ENCODE measurements at regions not wholly inside any gene's neighbourhood (a gene's known extent, or its start where the extent isn't known, plus 50 kb on each side); places are given as distances from the start of the nearest gene placed in this dataset.
"Not testable (repeated sequence)": the region's sequence is repeated elsewhere in the genome, so short reads cannot be mapped to it uniquely, and the experiment has no call there.

DNA sequence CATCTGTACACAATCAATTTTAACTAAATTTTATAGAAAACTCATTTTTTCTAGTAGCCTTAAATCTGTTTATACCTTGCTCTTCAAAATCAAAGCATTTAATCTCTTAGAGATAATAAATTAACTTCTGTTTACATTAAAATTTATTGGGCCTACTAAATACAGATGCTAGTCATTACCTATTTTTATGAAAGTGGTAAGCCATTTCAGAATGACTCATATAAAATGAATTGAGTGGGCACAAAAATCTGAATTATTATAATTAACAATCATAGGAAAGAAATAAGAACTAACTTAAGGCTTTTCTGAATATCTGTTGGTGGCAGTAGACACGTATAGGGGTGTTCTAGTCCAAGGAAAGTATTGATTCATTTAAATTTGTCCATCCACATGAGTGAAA is 157.9 kb downstream of the KCNJ2 start:
- DNase-seq = no peak

DNA sequence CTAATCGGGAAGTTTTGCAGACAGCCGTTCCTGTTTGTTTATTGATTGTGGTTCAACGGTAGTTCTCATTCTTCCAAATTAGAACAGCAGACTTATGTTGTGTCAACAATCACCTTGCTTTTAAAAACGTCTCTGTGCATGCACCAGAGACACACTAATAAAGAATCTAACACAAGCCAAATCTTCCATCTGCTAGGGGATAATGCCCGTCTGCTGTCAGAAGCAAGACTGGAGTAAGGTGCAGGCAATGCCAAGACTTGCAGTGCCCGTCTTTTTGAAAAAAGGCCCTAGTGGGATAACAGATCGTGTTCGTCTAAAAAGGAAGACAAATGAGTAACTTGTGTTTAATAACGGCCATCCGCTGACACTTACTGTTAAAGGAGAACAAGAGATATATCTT is 158.4 kb downstream of the KCNJ2 start:
- DNase-seq = no peak

DNA sequence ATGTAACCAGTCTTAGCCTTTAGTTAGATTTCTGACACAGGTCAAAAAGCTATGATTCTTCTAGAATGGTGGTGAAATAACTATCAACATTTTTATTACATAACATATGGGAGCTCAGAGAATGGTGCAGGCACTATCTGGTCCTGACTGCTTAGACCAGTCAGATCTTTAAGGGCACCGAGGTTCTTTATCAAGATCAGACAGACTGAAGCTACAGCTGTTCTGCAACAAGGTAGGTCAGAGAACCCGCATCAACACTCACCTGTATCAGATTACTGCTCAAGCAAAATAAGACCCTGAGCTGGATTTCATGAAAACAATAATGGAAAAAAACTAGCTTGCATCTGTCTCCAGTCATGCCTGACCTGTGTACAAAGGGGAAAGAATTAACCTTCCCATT is 160.4 kb downstream of the KCNJ2 start:
- no peak for DNase-seq

DNA sequence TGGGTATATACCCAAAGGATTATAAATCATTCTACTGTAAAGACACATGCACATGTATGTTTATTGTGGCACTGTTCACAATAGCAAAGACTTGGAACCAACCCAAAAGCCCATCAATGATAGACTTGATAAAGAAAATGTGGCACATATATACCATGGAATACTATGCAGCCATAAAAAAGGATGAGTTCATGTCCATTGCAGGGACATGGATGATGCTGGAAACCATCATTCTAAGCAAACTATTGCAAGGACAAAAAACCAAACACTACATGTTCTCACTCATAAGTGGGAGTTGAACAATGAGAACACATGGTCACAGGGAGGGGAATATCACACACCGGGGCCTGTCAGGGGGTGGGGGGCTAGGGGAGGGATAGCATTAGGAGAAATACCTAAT is 161.7 kb downstream of the KCNJ2 start:
- DNase-seq = not testable (repeated sequence)

DNA sequence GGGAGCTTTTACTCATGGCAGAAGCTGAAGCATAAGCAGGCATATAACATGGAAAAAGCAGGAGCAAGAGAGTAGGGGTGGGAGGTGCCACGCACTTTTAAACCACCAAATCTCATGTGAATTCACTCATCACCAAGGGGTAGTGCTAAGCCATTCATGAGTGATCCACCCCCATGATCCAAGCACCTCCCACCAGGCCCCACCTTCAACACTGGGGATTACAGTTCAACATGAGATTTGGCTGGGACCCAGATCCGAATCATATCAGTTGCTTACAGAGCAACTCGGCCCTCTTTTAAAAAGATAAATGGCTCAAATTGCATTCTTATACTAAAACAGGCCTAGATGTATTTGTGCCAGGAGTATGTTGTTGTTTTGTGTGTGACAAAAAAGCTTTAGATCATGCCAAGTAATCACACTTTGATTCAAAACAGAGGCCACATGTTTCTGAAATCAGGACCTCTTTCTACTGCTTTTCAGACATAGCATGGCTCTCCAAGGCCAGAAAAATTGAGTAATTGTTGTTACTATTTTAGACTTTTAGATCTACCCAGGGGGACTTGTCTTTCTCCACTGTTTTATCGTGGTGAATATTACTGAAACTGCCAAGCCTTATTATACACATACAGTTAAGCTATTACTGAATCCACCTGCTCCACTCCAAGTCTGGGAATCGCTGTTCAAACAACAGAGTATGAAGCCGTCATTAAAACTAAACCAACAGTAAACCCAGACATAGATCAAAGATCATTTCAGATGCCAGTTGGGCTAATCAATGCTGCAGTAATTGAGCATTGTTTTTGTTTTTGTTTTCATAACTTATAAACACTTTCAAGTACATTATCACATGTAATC is 163.3 kb downstream of the KCNJ2 start:
- no peak for DNase-seq

DNA sequence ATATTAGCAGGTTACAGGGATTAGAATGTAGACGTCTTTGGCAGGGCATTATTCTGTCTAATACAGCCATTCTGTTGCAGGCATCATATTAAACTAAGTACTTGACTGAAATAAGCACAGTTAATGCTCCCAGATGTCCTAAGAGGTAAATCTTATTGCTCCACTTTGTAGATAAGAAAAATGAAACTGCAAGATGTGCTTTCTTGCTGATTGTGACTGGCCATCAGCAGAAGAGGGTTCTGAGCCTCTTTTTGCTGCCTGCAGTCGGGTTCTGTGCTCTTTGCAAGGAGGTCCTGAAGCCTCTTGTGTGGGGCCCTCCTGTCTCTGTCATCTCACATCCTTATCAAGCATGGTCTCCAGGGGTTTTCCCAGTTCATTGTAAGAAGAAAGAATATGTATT is 167.1 kb downstream of the KCNJ2 start:
- no peak for DNase-seq

DNA sequence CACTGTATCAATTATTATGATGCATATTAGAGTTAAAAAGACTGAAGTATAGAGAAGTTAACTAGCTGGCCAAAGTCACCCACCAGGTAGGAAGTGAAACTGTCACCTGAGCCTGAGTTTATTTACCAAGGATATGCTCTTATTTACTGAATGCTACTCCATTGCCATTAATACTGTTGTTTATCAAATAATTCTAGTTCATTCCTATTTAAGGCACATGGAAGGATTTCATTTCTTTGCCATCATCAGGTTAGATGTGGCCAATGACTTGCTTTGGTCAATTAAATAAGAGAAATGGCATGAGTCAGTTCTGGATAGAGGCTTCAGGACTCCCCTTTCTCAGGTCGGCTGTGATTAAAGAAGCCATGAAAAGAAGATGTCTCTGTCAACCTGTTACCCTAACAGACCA is 169.6 kb downstream of the KCNJ2 start:
- no peak for DNase-seq

DNA sequence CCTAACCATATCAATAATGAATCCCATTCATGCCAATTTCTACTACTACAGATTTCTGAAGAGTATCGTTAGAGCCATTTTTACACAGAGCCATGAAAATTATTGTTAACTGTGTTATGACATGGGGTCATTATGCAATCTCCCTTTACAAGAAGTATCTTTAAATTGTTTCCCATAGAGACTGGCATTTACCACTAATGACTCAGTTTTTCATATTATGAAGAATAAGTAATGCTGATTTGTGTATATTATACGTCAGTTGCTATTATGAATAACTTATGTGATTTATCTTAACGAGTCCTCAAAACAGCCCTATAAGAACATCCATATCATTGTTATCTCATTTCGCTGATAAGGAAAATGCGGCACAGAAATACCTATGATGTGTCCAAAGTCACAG is 173.8 kb downstream of the KCNJ2 start:
- DNase-seq = no peak

DNA sequence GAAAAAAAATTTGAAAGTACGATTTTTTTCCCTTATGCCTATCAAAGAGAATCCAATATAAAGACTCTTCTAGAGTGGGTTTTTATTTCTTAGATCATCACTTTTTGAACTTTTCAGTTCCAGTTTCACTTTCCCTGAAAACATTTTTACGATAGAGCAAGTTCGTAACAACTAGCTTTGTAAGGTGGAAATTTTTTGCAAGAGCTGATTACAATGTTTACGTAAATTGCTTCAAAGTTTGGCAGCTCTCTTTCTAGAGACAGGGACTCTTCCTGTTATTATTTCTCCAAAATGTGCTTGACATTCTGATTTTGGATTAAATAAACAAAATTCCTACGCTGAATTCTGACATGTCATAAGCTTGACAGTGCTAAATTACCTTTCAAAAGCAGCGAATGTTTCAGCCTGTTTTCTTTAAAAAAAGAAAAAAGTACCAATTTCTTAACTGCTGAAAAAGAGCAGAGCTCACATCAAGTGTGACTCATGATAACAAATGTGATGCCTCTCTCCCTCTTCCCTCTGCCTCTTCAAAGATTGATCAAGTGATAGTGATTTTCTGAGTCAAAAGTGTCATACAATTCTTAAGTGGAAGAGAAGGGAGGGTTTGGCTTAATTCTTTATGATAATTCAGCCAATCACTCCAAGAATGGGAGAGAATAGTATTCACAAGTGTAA is 175.2 kb downstream of the KCNJ2 start:
- DNase-seq = no peak

DNA sequence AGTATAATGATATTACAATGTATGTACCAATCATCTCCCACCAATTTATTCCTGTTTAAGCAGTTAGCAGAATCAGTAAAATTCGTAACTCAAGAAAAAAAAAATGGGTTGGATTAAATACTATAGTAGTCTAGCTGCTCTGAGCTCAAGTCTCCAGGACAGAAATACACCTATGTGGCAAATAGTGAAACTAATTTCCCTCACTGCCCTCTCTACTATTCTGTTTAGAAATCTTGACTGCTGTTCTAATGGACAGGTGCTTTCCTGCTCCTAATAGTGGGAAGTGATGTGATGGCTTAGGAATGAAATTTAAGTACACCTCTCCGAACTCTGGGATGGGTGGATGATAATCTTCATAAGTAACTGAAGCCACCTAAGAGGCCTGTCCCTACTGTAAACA is 175.7 kb downstream of the KCNJ2 start:
- DNase-seq = no peak

DNA sequence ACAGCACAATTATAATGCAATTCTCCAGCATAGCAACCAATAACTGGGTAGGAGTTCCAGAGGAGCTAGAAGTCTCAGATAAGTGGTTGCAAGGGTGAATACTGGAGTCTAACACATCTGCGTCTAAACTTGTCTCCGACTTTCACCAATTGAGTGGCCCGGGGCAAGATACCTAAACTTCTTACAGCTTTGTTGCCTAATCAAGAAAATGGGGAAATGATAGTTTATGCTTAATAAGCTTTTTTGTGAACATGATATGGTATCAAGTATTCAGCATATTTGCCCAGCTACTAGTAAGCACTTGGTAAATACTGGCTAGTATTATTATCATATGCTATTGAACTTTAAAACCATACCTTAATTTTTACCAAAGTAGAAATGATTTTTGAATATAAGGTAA is 183.5 kb downstream of the KCNJ2 start:
- DNase-seq = no peak

DNA sequence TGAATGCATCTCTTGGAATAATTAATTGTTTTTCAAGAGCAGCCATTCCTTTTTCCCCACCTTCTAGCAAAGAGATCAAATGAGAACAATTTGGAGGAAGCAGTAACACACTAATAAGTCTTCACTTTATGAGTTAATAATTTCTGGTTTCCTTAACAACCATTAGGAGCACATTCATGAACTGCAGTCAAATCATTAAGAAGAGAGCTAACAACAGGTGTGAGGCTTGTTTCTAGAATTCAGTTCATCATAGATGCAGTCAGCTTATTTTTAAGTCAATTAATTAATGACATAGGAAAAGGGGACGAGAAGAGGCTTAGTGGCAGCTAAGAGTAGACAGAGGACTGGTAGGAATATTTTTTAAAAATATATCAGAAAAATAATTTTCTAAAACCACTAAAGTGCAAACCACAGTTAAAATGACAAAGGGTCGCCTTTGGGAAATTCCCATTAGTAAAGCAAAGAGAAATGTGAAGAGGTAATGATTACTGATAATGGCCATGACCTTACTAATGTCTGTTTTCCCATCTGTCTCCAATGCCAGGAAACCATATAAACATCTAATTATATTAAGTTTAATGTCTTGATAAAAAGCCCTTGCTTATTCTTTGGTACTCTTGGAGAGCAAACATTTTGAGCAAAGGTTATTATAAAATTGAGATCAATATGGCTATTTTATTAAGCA is 184.2 kb downstream of the KCNJ2 start:
- no peak for DNase-seq

DNA sequence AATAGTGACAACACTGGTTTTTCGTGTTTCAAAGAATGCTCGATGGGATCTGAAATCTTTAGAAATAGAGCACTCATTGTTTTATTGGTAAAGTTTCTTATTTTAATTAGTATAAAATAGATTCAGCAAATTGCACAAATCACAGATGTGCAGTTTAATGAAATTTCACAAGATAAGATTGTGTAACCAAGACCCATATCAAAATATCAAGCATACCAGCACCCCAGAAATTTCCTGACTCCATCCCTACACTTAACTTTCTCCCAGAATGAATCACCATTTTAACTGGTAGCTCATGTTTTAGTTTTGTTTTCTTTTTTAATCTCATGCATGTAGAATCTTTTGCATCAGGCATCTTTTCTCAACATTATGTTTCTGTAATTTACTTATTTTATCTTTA is 185.9 kb downstream of the KCNJ2 start:
- DNase-seq = no peak

DNA sequence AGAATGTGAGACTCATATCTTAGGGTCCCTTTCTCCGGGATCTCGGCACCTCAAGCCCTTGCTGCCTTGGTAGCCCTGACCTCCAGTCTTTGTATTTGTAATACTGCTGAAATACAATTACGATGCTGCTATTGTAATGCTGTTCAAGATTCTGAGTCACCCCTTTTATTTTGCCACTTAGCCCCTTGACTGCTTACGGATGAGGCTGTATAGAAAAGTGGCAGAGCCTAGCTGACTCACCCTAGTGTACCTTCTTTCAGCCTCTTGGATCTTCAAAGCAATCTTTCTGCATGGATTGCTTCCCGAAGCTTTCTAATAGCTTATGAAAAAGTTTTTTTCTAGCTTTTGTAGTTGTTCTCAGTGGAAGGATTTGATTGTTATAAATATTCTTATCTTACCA is 187.9 kb downstream of the KCNJ2 start:
- DNase-seq = no peak

DNA sequence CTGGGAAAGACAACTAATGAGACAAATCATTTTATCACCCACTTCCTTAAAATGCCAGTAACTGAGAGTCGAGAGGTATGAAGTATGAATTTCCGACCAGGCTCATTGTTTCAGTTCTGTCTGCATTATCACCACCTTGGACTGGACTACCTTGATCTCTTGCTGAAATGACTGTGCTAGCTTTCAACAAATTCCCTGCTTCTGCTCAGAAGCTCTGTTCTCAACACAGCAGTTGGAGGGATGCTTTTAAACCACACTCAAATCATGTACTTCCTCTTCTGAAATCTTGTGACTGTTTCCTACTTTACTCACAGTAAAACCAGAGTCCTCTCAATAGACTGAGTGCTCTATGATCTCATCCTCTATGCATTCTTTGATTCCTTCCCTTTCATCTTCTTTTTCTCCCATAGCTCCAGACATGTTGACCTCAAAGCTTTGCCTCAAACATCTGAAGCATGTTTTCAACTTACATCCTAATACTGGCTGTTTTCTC is 195.8 kb downstream of the KCNJ2 start:
- DNase-seq = no peak

DNA sequence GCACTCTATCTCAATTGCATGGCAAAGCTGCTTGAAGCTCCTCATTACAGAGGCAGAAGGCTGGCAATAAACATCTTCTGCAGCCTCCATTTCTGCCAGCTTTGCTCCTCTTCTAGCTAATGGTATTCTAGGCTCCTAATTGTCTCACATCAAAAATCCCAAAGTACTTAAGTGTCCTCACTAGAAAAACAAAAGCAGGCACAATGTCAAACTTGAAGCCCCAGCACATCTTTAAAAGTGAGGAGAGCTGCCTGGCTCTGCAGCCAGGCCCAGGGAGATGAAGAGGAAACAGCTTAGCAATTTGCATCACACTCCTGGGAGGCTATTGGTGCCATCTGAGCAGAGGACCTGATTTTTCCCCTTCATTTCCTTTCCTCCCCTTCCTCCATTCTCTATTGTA is 197.1 kb downstream of the KCNJ2 start:
- DNase-seq = no peak

DNA sequence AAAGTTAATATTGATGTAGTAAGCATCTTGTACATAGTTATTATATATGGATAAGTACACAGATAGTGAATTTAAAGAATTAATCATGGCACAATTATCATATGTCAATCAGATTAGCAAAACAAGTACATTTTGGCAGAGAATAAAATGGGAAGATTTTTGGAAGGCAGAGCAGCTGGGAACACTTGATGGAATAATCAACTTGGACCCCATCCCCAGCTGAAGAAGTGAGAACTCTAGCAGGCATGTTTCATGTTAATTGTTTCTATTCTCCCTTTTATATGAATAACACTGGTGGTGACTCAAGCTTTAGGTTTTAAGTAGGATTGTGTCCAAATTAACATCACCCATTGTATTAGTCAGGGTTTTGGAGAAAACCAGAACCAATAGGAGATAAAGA is 198.7 kb downstream of the KCNJ2 start:
- no peak for DNase-seq

DNA sequence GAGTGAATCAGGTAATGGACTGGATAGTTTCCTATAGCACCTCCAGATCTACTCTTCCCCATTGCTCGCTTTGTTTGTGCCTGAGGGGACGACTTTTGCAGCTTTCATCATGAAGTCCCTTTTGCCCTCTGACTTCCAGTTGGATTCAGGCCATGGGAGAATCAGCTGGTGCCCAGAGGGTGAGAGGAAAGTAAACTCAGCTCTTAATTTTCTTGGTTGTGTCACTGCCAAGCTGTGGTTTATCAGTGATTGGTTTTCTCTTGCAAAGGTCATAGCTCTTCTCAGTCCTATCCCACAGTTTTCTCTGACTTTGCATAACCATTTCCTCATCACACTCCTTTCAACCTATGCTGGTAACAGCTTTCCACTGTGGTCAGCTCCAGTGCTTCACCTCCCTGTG is 200.1 kb downstream of the KCNJ2 start:
- DNase-seq = no peak

DNA sequence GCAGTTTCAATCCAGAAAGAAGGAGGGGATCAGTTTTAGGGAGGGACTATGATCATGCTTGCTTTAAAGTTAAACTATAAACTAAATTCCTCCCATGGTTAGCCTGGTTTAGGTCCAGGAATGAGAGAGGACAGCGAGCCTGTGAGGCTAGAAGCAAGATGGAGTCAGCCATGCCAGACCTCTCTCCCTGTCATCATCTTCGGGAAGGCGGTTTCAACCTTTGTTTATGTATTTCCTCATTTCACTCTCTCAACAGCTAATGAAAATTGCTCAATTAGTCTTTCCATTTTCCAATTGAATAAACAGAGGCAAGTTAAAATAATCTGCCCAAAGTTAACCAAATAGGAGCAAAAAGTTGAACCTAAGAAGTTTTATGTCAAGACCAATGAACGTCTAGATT is 201.5 kb downstream of the KCNJ2 start:
- DNase-seq = no peak

DNA sequence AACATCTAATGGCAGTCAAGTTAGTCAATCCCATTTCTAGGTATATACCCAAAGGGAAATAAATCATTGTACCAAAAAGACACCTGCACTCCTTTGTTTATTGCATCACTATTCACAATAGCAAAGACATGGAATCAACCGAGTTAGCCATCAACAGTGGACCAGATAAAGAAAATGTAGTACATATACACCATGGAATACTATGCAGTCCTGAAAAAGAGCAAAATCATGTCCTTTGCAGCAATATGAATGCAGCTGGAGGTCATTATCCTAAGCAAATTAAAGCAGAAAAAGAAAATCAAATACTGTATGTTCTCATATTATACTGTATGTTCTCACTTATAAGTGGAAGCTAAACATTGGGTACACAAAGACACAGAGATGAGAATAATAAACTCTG is 204.0 kb downstream of the KCNJ2 start:
- no peak for DNase-seq

DNA sequence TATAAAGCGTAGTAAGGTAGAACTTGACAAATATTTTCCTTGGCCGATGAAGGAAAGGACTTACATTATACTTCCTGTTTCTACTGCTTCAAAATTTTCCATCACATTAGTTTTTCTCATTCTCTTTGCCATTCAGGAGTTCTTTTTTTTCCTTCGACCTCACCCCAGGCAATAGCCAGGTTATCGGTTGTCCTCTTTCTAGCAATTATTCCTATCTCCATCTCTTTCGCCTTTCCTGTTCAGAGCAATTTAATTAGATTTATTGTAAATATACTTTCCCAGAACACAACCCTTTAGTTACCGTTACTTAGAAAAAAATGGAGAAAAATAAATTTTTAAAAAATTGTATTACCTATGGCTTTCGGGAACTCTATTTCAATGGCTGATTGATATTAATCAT is 205.2 kb downstream of the KCNJ2 start:
- DNase-seq = no peak

DNA sequence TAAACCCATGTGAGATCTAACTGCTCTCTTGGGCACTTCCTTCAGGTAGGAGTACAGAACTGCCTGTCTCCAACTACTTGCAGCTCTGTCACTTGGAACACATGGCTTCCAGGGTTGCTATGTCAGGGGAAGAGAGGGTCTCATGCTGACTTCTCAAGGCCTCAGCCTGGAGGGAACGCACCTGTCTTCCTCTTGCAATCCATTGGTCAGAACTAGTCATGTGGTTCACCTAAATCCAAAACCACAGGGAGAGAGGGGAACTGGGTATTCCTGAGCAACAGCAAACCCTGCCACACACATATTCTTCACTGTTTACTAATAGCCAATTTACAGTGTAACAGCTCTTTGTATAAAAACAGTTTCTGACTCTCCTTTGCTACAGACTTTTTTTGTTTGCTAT is 206.1 kb downstream of the KCNJ2 start:
- DNase-seq = no peak

DNA sequence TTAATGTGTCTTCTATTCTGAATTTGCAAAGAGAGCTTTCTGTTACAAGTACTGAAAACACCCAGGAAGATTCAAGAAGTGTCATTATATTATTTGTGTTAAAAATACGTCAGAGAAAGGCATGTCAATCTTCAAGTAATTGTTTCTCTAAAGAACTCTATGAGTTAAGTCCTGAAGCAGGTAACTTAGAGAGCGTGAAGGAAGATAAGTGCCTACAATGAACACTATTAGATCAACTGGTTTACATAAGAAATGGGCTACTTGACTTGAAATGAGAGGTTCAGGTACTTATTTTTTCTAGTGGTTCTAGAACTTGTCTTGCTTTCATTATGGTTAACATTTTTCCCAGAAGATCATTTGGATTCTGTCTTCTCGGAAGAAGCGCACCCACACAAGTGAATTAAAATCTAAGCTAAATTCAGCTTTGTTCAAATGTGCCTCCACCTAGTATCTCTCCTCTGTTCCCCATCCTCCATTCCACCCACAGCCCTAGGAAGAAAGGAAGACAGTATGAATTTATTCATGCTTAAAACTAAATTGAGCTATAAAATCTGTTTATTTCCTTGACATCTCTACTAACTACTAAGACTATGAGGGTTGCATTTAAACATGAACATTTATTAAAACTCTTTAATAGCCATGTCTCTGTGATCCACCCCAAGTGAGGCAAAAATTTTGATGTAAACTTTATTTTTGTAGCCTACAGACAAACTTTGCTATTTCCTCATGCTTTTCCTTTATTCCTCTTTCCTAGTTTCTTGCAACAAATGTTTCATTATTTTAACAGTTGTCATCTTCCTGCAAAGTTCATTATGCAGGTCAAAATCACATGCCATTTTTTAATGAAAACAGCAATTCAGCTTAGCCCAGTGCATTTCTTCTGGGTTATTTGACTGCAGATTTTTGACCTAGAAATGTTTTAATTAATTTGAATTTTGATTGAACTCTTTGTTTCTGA is 206.8 kb downstream of the KCNJ2 start:
- DNase-seq = no peak

Data from NCI-H1048 (cell line).